Tibial nerve (tissue), 4 donors: ENCODE measurements at regions not wholly inside any gene's neighbourhood (a gene's known extent, or its start where the extent isn't known, plus 50 kb on each side); places are given as distances from the start of the nearest gene placed in this dataset.
"Not testable (repeated sequence)": the region's sequence is repeated elsewhere in the genome, so short reads cannot be mapped to it uniquely, and the experiment has no call there.

ENCODE experiments used
- DNase-seq, 2 donors: peaks; one replicate each; pipeline ENCODE4 v3.0.0-alpha.2; 2019; ENCODE audit warnings: low spot score in 2 of 2
- H3K27ac ChIP-seq, 4 donors: fragments of 200-600 bp; sonication (generic) in 3 of 4; one replicate each; pipeline ENCODE4 v1.5.1; 2017 to 2019; ENCODE audit warnings: mild to moderate bottlenecking in 1 of 4
- H3K27me3 ChIP-seq, 2 donors: fragments of 200-600 bp; sonication (generic) in 1 of 2; one replicate each; pipeline versions ENCODE4 v1.5.1 to v1.6.0; 2017 to 2019
- H3K36me3 ChIP-seq, 3 donors: fragments of 200-600 bp; sonication (generic); one replicate each; pipeline ENCODE4 v1.5.1; 2018 to 2019
- H3K4me1 ChIP-seq, 4 donors: fragments of 200-600 bp; sonication (generic) in 3 of 4; one replicate each; pipeline ENCODE4 v1.5.1; 2017 to 2019
- H3K4me3 ChIP-seq, 4 donors: fragments of 200-600 bp; sonication (generic) in 3 of 4; one replicate each; pipeline ENCODE4 v1.5.1; 2017 to 2019; ENCODE audit warnings: mild to moderate bottlenecking in 1 of 4, moderate library complexity in 1 of 4
- H3K9me3 ChIP-seq, 4 donors: fragments of 200-600 bp; sonication (generic) in 3 of 4; one replicate each; pipeline ENCODE4 v1.5.1; 2017 to 2019
- CTCF ChIP-seq, 5 experiments: fragments of 200-600 bp in 3 of 5; fragments of 450-650 bp in 2 of 5; sonication (generic) in 3 of 5; IDR thresholded peaks; one replicate each; pipeline ENCODE4 v1.5.1; 2016 to 2019; ENCODE audit warnings: antibody characterized with exemption in 5 of 5, mild to moderate bottlenecking in 3 of 5, moderate library complexity in 2 of 5
- EP300 ChIP-seq, 2 donors: sonication (generic); formaldehyde crosslinking; IDR thresholded peaks; one replicate each; pipeline ENCODE4 v1.6.1; 2017; ENCODE audit warnings: antibody characterized with exemption in 2 of 2, mild to moderate bottlenecking in 1 of 2
- POLR2A ChIP-seq, 2 donors: fragments of 450-650 bp; IDR thresholded peaks; one replicate each; pipeline ENCODE4 v1.6.1; 2017; ENCODE audit warnings: antibody characterized with exemption in 2 of 2, mild to moderate bottlenecking in 2 of 2, moderate library complexity in 2 of 2
- WGBS, 2 donors: methylation state at CpG; one replicate each; pipeline ENCODE4 v1.1.5; 2018; 5-methylcytosine and 5-hydroxymethylcytosine counted together

- DNase-seq = no peak
Measured at GRCh38 chr1:65082346-65083040, 65.5 kb upstream of the AK4 start.

GRCh38 chr1:65083263-65083896, 64.6 kb upstream of the AK4 start:
- no peaks in the 10 kb centered on the region for H3K9me3 ChIP-seq
- H3K4me1 ChIP-seq = no peaks in the 10 kb centered on the region
- no peak for DNase-seq
- WGBS, 2 donors = 62 to 81% methylated on average over 4 of the region's 4 CpGs
- no peak overlapping the region for H3K4me3 ChIP-seq
- TF ChIP-seq EP300 (IDR thresholded peaks at IDR 0.05) = no peak
- no peak for TF ChIP-seq CTCF (IDR thresholded peaks at IDR 0.05)
- TF ChIP-seq POLR2A (IDR thresholded peaks at IDR 0.05) = no peak
- H3K36me3 ChIP-seq = no peaks in the 10 kb centered on the region
- no peaks in the 10 kb centered on the region for H3K27me3 ChIP-seq
- H3K27ac ChIP-seq = no peak overlapping the region

More at GRCh38 chr1:65082346-65083040, 65.5 kb upstream of the AK4 start:
- H3K9me3 ChIP-seq = no peaks in the 10 kb centered on the region
- TF ChIP-seq POLR2A (IDR thresholded peaks at IDR 0.05) (no peak), EP300 (IDR thresholded peaks at IDR 0.05) (no peak), CTCF (IDR thresholded peaks at IDR 0.05) (no peak)
- H3K36me3 ChIP-seq = no peaks in the 10 kb centered on the region
- no peak overlapping the region for H3K27ac ChIP-seq
- WGBS, 2 donors = 63 to 76% methylated on average over 6 of the region's 6 CpGs
- no peak overlapping the region for H3K4me3 ChIP-seq
- no peaks in the 10 kb centered on the region for H3K27me3 ChIP-seq
- H3K4me1 ChIP-seq = no peaks in the 10 kb centered on the region

GRCh38 chr1:65084066-65084465, 63.9 kb upstream of the AK4 start:
- Histone ChIP-seq H3K27me3 (no peaks in the 10 kb centered on the region), H3K9me3 (no peaks in the 10 kb centered on the region), H3K27ac (no peak overlapping the region), H3K4me3 (no peak overlapping the region), H3K4me1 (no peaks in the 10 kb centered on the region), H3K36me3 (no peaks in the 10 kb centered on the region)
- no peak for DNase-seq
- TF ChIP-seq POLR2A (IDR thresholded peaks at IDR 0.05) (no peak), EP300 (IDR thresholded peaks at IDR 0.05) (no peak), CTCF (IDR thresholded peaks at IDR 0.05) (no peak)
- 84 to 94% methylated on average over 2 of the region's 2 CpGs for WGBS, 2 donors

GRCh38 chr1:65087519-65087918, 60.5 kb upstream of the AK4 start:
- not testable (repeated sequence) for H3K27me3 ChIP-seq, H3K4me1 ChIP-seq, DNase-seq, H3K4me3 ChIP-seq, H3K9me3 ChIP-seq, H3K36me3 ChIP-seq, H3K27ac ChIP-seq

GRCh38 chr1:65090406-65090805, 57.6 kb upstream of the AK4 start:
- 34 to 38% methylated on average over 4 of the region's 4 CpGs for WGBS, 2 donors

More at GRCh38 chr1:65090406-65090805, 57.6 kb upstream of the AK4 start:
- no peak overlapping the region for H3K4me3 ChIP-seq
- H3K27ac ChIP-seq = no peak overlapping the region
- H3K4me1 ChIP-seq = no peaks in the 10 kb centered on the region
- no peak for DNase-seq
- H3K27me3 ChIP-seq = no peaks in the 10 kb centered on the region
- H3K36me3 ChIP-seq = no peaks in the 10 kb centered on the region
- peaks cover 0 to 8% (median 2%) of the 10 kb centered on the region in 4 donors for H3K9me3 ChIP-seq
- no peak for TF ChIP-seq EP300 (IDR thresholded peaks at IDR 0.05)
- TF ChIP-seq CTCF (IDR thresholded peaks at IDR 0.05) = no peak
- no peak for TF ChIP-seq POLR2A (IDR thresholded peaks at IDR 0.05)
